ENCODE measurements at regions not wholly inside any gene's neighbourhood (a gene's known extent, or its start where the extent isn't known, plus 50 kb on each side); places are given as distances from the start of the nearest gene placed in this dataset.
"Not testable (repeated sequence)": the region's sequence is repeated elsewhere in the genome, so short reads cannot be mapped to it uniquely, and the experiment has no call there.

GRCh38 chr12:47356129-47356700, 276.5 kb upstream of the AMIGO2 start:
- ATAC-seq (peak; percentile 83), DNase-seq (no peak)
- Mint-ChIP-seq H3K9me3 (peaks cover 9% of the 10 kb centered on the region), H3K4me3 (peak overlapping the region; percentile 86), H3K4me1 (peaks cover 85% of the 10 kb centered on the region), H3K27me3 (no peaks in the 10 kb centered on the region), H3K27ac (peak overlapping the region; percentile 97), H3K36me3 (ENCODE audit: low read depth) (peaks cover 50% of the 10 kb centered on the region)

DNA sequence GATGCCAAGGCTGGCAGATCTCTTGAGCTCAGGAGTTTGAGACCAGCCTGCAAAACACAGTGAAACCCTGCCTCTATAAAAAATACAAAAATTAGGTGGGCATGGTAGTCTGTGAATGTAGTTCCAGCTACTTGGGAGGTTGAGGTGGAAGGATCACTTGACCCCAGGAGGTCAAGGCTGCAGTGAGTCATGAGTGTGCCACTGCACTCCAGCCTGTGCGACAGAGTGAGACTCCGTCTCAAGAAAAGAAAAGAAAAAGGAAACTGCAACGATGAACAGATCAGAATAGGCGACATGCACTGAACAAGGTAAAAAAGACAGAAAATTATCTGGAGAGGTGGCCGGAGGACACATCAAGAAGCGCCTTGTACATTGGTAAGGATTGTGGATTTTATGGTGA, 273.7 kb upstream of the AMIGO2 start:
- H3K9me3 Mint-ChIP-seq: peaks cover 4% of the 10 kb centered on the region
- H3K36me3 Mint-ChIP-seq (ENCODE audit: low read depth): peaks cover 38% of the 10 kb centered on the region
- no peaks in the 10 kb centered on the region for H3K27me3 Mint-ChIP-seq
- ATAC-seq: no peak
- DNase-seq: no peak
- H3K27ac Mint-ChIP-seq: peak overlapping the region; percentile 97
- peak overlapping the region; percentile 86 for H3K4me3 Mint-ChIP-seq
- H3K4me1 Mint-ChIP-seq: peaks cover 91% of the 10 kb centered on the region

DNA sequence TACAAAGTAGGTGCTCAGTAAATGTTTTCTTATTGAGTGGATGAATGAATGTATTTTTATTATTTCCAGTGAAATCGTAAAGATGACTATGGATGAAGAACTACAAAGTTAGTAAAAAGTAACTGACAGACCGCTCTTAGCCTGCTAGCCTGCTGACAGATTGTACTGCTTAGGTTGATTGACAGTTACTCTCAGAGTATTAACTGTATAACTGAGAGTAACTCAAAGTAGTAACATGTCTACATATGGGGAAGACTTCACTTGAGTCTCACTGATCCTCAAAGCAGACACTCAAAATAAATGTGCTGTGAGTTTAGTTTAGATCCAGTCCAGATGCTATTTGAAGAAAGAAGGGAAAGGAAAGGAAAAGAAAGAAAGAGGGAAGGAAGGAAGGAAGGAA, 272.3 kb upstream of the AMIGO2 start:
- H3K4me3 Mint-ChIP-seq: peak overlapping the region; percentile 74
- H3K27ac Mint-ChIP-seq: peak overlapping the region; percentile 96
- peaks cover 89% of the 10 kb centered on the region for H3K4me1 Mint-ChIP-seq

GRCh38 chr12:47351526-47351925, 271.8 kb upstream of the AMIGO2 start:
- ATAC-seq (no peak), DNase-seq (no peak)
- H3K4me3 Mint-ChIP-seq: peak overlapping the region; percentile 74
- peak overlapping the region; percentile 96 for H3K27ac Mint-ChIP-seq
- no peaks in the 10 kb centered on the region for H3K9me3 Mint-ChIP-seq
- no peaks in the 10 kb centered on the region for H3K27me3 Mint-ChIP-seq
- peaks cover 28% of the 10 kb centered on the region for H3K36me3 Mint-ChIP-seq (ENCODE audit: low read depth)
- H3K4me1 Mint-ChIP-seq: peaks cover 89% of the 10 kb centered on the region

More for the DNA sequence above, 272.3 kb upstream of the AMIGO2 start:
- ATAC-seq (no peak), DNase-seq (no peak)
- Mint-ChIP-seq H3K27me3 (no peaks in the 10 kb centered on the region), H3K36me3 (ENCODE audit: low read depth) (peaks cover 32% of the 10 kb centered on the region), H3K9me3 (no peaks in the 10 kb centered on the region)

GRCh38 chr12:47350062-47350408, 270.3 kb upstream of the AMIGO2 start:
- Mint-ChIP-seq H3K36me3 (ENCODE audit: low read depth) (peaks cover 24% of the 10 kb centered on the region), H3K4me1 (peaks cover 87% of the 10 kb centered on the region), H3K27ac (peak overlapping the region; percentile 96), H3K4me3 (peak overlapping the region; percentile 62), H3K9me3 (no peaks in the 10 kb centered on the region), H3K27me3 (no peaks in the 10 kb centered on the region)
- ATAC-seq (peak; percentile 91), DNase-seq (no peak)

DNA sequence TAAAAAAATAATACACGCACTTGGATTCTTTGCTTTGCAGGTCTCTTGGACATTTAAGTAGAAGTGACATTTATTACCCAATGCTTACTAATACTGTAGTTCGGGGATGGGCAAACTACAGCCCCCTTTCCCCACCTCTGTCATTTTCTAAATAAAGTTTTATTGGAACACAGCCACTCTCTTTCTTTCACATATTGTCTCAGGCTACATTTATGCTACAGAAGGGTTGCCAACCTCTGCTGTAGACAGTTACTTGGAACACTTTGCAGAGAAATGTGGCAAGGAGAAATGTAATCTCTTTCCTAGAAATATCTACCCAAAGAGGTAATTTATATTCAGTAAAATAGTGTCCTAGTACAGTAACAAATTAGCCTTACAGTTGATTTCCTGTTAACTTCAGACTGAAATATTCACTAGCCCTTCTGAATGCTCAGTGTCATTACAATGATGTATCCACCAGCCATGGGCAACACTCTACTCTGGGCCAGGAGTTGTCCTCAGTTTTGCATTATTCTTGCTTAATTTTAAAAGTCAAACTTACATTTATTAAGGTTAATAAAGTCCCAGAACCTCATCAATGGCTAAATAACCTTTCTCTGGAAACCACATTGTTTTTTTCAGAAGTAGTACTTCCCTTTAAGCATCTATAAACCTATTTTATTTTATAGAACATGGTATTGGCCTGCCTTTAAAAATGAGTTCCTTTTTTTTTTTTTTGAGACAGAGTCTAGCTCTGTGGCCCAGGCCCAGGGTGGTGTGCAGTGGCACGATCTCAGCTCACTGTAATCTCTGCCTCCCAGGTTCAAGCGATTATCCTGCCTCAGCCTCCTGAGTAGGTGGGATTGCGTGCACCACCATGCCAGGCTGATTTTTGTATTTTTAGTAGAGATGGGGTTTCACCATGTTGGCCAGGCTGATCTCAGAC, 269.6 kb upstream of the AMIGO2 start:
- Mint-ChIP-seq H3K27ac (peak overlapping the region; percentile 96), H3K27me3 (no peaks in the 10 kb centered on the region), H3K4me1 (peaks cover 88% of the 10 kb centered on the region), H3K36me3 (ENCODE audit: low read depth) (peaks cover 28% of the 10 kb centered on the region), H3K4me3 (peak overlapping the region; percentile 62), H3K9me3 (no peaks in the 10 kb centered on the region)
- DNase-seq (peak; percentile 59), ATAC-seq (peak; percentile 73)

DNA sequence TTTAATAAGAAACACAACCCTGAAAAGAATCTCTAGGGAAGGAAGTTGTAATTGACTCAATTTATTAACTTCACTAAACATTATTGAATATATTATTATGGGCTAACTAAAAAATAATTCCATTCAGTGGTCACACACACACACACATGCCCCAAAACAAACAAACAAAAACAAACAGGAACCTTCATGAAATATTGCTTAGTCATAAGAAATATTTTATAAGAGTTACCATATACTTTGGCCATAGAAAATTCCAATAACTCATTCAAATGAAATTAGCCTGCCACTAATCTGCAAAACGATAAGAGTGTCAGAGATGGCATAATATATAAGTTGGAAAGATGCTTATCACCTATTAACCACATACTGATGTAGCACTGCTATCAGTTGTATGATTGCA, 268.4 kb upstream of the AMIGO2 start:
- DNase-seq (no peak), ATAC-seq (no peak)
- Mint-ChIP-seq H3K4me1 (peaks cover 91% of the 10 kb centered on the region), H3K36me3 (ENCODE audit: low read depth) (peaks cover 24% of the 10 kb centered on the region), H3K27ac (peak overlapping the region; percentile 96), H3K27me3 (no peaks in the 10 kb centered on the region), H3K4me3 (peak overlapping the region; percentile 16), H3K9me3 (no peaks in the 10 kb centered on the region)

DNA sequence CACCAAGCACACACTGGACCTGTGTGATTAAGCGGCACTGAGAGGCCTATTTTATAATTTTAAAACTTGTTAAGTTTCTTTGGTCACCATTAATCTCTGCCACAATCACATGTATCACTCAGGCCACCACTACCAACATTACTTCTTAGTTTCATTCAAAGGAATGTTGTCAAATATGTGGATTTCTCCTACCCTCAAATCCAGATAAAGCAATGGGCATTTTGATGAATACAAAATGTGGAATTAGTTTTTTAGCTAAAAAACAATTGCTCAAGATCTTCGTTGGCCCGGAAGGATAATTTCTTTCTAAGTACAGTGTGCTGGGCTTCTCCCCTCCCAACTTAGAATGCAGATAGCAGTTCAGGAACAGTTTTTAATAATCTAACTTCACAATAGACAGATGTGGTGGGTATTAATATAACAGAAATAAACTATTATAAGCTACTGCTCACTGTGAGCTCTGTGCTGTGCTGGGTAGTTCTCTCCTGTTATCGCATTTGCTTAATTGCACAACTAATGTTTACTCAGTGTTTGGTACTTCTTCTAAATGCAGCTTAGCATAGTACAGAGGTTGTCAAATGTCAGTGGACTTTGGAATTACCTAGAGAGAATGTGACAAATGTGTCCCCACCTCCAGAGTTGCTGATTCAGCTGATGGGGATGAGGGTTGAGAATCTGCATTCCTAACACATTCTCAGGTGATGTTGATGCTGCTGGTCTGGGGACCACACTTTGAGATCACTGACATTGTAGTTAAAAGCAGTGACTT, 266.7 kb upstream of the AMIGO2 start:
- Mint-ChIP-seq H3K4me1 (peaks cover 84% of the 10 kb centered on the region), H3K9me3 (peaks cover 5% of the 10 kb centered on the region), H3K4me3 (no peak overlapping the region), H3K27me3 (no peaks in the 10 kb centered on the region), H3K36me3 (ENCODE audit: low read depth) (peaks cover 29% of the 10 kb centered on the region), H3K27ac (peak overlapping the region; percentile 46)
- ATAC-seq (no peak), DNase-seq (no peak)

DNA sequence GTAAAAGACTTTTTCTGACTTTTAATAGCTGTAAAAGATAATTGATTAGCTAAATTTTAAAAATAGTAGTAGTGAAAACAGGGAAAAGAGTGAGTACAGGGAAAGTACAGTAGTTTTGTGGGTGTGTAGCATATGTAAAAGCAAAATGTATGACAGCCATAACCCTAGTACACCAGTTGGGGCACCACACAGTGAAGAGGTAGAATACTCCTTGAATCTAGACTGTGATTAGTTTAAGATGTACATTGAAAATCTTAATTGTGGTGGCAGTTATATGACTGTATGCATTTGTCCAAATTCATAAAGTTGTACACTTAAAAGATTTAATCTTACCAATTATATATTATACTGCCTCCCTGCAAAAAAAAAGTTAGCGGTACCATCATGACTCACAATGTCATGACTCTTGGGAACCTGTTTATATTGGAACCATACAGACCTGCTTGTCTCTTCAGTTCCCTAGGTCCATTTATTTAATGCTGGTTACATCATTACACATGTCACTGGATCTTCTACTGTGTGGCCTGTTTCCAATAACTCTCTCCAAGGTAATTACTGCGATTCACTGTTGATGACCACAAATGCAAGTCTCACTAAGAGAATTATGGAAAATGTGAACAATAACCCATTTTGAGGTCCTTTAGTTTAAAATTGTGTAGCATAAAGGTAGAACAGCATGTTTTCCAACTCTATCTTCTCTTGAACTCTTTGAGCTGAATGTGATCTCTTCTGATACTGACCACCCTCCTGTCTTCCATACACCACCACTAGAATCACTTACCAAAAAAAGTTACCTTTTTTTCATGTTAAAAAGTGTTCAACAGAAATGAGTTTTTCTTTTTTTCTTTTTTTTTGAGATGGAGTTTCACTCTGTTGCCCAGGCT, 264.2 kb upstream of the AMIGO2 start:
- Mint-ChIP-seq H3K9me3 (peaks cover 8% of the 10 kb centered on the region), H3K27ac (peak overlapping the region; percentile 93), H3K4me1 (peaks cover 64% of the 10 kb centered on the region), H3K4me3 (peak overlapping the region; percentile 12), H3K36me3 (ENCODE audit: low read depth) (peaks cover 34% of the 10 kb centered on the region), H3K27me3 (no peaks in the 10 kb centered on the region)
- ATAC-seq: peak; percentile 85
- no peak for DNase-seq

DNA sequence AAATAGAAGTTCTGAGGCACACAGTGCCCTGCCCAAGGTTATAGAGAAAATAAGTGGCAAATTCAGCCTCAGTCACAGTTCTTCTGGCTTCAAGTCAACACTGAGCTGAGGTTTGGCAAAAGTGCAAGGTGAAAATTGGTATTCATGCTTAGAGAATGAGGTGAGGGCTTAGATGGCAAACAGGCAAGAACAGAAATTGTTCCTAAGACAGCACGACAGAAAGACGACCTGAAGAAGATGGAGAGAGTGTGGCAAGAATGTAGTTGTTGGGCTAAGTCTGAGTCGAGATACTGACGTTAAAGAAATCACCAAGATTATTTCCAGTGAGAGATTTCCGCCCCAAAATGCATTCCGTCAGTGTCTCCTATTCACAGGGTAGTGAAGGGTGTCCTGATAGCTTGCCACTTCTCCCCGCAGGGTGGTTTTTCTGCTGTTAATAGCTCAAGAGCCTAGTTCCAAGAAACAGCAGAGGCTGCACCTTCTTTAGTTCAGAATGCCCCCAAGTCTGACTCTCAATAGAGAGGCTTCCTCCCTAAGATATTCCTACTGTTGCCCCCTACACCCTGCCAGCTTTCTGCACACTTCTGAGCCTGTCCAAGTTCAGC, 260.8 kb upstream of the AMIGO2 start:
- DNase-seq: no peak
- Mint-ChIP-seq H3K36me3 (ENCODE audit: low read depth) (peaks cover 50% of the 10 kb centered on the region), H3K27me3 (no peaks in the 10 kb centered on the region), H3K4me3 (no peak overlapping the region), H3K27ac (no peak overlapping the region), H3K4me1 (peaks cover 57% of the 10 kb centered on the region), H3K9me3 (peaks cover 20% of the 10 kb centered on the region)
- ATAC-seq: no peak

- Mint-ChIP-seq H3K36me3 (ENCODE audit: low read depth) (peaks cover 46% of the 10 kb centered on the region), H3K27me3 (no peaks in the 10 kb centered on the region), H3K27ac (no peak overlapping the region), H3K4me1 (peaks cover 51% of the 10 kb centered on the region), H3K4me3 (no peak overlapping the region), H3K9me3 (peaks cover 25% of the 10 kb centered on the region)
- ATAC-seq (no peak), DNase-seq (no peak)
Observed at GRCh38 chr12:47337581-47337980, 257.8 kb upstream of the AMIGO2 start.

DNA sequence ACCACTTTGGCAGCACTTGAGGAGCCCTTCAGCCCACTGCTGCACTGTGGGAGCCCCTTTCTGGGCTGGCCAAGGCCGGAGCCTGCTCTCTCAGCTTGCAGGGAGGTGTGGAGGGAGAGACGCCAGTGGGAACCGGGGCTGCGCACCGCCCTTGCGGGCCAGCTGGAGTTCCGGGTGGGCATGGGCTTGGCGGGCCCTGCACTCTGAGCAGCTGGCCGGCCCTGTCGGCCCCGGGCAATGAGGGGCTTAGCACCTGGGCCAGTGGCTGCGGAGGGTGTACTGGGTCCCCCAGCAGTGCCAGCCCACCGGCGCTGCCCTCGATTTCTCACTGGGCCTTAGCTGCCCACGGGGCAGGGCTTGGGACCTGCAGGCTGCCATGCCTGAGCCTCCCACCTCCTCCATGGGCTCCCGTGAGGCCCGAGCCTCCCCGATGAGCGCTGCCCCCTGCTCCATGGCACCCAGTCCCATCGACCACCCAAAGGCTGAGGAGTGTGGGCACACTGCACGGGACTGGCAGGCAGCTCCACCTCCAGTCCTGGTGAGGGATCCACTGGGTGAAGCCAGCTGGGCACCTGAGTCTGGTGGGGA, 253.6 kb upstream of the AMIGO2 start:
- peaks cover 35% of the 10 kb centered on the region for H3K36me3 Mint-ChIP-seq (ENCODE audit: low read depth)
- ATAC-seq, DNase-seq, H3K4me3 Mint-ChIP-seq, H3K27ac Mint-ChIP-seq, H3K27me3 Mint-ChIP-seq: not testable (repeated sequence)
- H3K9me3 Mint-ChIP-seq: peaks cover 28% of the 10 kb centered on the region
- peaks cover 58% of the 10 kb centered on the region for H3K4me1 Mint-ChIP-seq

GRCh38 chr12:47328831-47329545, 249.2 kb upstream of the AMIGO2 start:
- Mint-ChIP-seq H3K4me3 (no peak overlapping the region), H3K27ac (peak overlapping the region; percentile 64), H3K4me1 (peaks cover 43% of the 10 kb centered on the region), H3K27me3 (no peaks in the 10 kb centered on the region), H3K9me3 (peaks cover 16% of the 10 kb centered on the region), H3K36me3 (ENCODE audit: low read depth) (peaks cover 9% of the 10 kb centered on the region)
- DNase-seq (no peak), ATAC-seq (peak; percentile 79)

Measured in activated naive CD8-positive, alpha-beta T cell treated with anti-CD3 and anti-CD28 coated beads, Interleukin-2, amount 50 U/mL, for 24 hours (primary cell).